ENCODE measurements at regions not wholly inside any gene's neighbourhood (a gene's known extent, or its start where the extent isn't known, plus 50 kb on each side); places are given as distances from the start of the nearest gene placed in this dataset.

DNA sequence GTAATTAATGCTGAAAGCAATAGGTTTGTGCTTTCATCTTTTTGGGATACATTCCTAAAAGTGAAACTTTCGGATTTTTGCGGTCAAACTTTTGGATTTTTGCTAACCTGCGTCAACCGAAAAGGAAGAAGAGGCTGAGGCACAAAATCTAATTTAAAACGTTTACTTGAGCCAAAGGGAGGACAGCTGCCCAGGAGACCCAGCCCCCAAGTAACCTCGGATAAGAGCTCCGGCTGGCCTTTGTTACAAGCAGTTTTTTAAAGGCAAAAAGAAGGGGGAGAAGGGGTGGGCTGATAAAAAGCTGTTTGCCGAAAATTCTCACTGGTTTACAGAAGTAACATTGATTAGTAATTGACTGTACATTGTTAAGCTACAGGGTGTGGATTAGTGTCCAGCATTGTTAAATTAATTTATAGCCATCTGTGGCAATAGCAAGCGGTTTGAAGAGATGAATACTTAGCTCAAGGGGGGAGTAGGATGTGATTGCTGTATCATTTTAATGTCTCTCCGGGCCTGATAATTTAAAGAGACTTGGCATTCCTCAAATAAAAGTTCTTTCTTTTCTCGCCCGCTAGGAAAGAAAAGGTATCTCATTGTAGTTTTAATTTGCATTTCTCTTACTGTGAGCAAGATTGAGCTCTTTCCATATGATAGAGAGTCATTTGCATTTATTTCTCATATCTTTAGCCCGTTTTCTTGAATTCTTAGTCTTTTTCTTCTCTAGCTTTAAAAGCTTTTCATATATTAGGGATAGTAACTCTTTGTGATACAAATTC, 59.1 kb upstream of the USP9X start:
- Histone ChIP-seq H2BK120ac (ENCODE audit: low read depth, low read length, poor library complexity, severe bottlenecking) (no peak overlapping the region), H3K4me2 (ENCODE audit: insufficient read depth, insufficient read length, low read length) (peak overlapping the region; percentile 44), H2AK5ac (ENCODE audit: insufficient read length, low read length) (no peak overlapping the region), H2BK12ac (ENCODE audit: insufficient read length, low read depth, low read length) (no peak overlapping the region), H3K79me2 (ENCODE audit: insufficient read depth, low read length) (no peaks in the 10 kb centered on the region), H4K5ac (ENCODE audit: insufficient read length, low read depth, low read length) (no peak overlapping the region), H2AFZ (ENCODE audit: low read length) (no peak overlapping the region), H3K23ac (ENCODE audit: insufficient read length, low read depth, low read length) (no peak overlapping the region), H3K9me3 (ENCODE audit: control insufficient read depth, low read depth, low read length) (no peaks in the 10 kb centered on the region), H3K79me1 (ENCODE audit: insufficient read depth, low read depth, low read length, poor library complexity, severe bottlenecking) (no peaks in the 10 kb centered on the region), H3K27ac (ENCODE audit: insufficient read length, low read depth, low read length) (peak overlapping the region; percentile 97), H3K9ac (ENCODE audit: extremely low read depth, insufficient read length, low read length) (no peak overlapping the region), H3K14ac (ENCODE audit: insufficient read depth, low read length) (no peak overlapping the region), H2BK15ac (ENCODE audit: low read depth, low read length) (no peak overlapping the region), H3K56ac (ENCODE audit: insufficient read length, low read depth, low read length) (no peak overlapping the region), H2BK5ac (ENCODE audit: insufficient read length, low read length) (no peak overlapping the region), H3K27me3 (ENCODE audit: insufficient read depth, low read length) (no peaks in the 10 kb centered on the region), H3K18ac (ENCODE audit: insufficient read length, low read depth, low read length) (no peak overlapping the region), H4K91ac (ENCODE audit: insufficient read length, low read depth, low read length) (no peak overlapping the region), H4K8ac (replicated peaks; ENCODE audit: insufficient read length, low read depth, low read length) (no peak overlapping the region), H4K20me1 (ENCODE audit: control insufficient read depth, insufficient read depth, insufficient read length) (no peaks in the 10 kb centered on the region), H2BK20ac (ENCODE audit: low read depth, low read length, poor library complexity, severe bottlenecking) (no peak overlapping the region), H3T11ph (ENCODE audit: low read length) (no peak overlapping the region), H3K23me2 (ENCODE audit: insufficient read length, low read depth, low read length, poor library complexity, severe bottlenecking) (no peaks in the 10 kb centered on the region), H3K4ac (ENCODE audit: low read depth, low read length) (no peak overlapping the region), H3K4me1 (ENCODE audit: insufficient read depth, low read length) (peaks cover 11% of the 10 kb centered on the region; the same call in 1 of the 2 replicates)
- peak overlapping the region; percentile 33 to 58; a peak in 4 of 5 replicates for H3K4me3 Mint-ChIP-seq
- peak; percentile 60 for DNase-seq
- no peaks in the 10 kb centered on the region for H3K27me3 Mint-ChIP-seq (ENCODE audit: low read depth)
- no CpG with 5 or more reads among the region's 13 CpGs for WGBS (ENCODE audit: extremely low coverage, insufficient read length, low lambda C conversion rate)
- peaks cover 0 to 14% (median 7%) of the 10 kb centered on the region in 3 experiments; a peak in 4 of 7 replicates for H3K36me3 Mint-ChIP-seq (ENCODE audit: insufficient read depth in 1 of 3, low read depth in 3 of 3)
- H3K27ac Mint-ChIP-seq, result peak overlapping the region; percentile 79 to 98 (median 98)
- TF ChIP-seq, protein P1, sequence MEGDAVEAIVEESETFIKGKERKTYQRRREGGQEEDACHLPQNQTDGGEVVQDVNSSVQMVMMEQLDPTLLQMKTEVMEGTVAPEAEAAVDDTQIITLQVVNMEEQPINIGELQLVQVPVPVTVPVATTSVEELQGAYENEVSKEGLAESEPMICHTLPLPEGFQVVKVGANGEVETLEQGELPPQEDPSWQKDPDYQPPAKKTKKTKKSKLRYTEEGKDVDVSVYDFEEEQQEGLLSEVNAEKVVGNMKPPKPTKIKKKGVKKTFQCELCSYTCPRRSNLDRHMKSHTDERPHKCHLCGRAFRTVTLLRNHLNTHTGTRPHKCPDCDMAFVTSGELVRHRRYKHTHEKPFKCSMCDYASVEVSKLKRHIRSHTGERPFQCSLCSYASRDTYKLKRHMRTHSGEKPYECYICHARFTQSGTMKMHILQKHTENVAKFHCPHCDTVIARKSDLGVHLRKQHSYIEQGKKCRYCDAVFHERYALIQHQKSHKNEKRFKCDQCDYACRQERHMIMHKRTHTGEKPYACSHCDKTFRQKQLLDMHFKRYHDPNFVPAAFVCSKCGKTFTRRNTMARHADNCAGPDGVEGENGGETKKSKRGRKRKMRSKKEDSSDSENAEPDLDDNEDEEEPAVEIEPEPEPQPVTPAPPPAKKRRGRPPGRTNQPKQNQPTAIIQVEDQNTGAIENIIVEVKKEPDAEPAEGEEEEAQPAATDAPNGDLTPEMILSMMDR (conservative IDR thresholded peaks at IDR 0.05), result no peak
- peaks cover 26 to 37% of the 10 kb centered on the region in 2 experiments for H3K4me1 Mint-ChIP-seq
- peaks cover 60% of the 10 kb centered on the region in 2 experiments for H3K9me3 Mint-ChIP-seq
